ENCODE measurements at regions not wholly inside any gene's neighbourhood (a gene's known extent, or its start where the extent isn't known, plus 50 kb on each side); places are given as distances from the start of the nearest gene placed in this dataset.

DNA sequence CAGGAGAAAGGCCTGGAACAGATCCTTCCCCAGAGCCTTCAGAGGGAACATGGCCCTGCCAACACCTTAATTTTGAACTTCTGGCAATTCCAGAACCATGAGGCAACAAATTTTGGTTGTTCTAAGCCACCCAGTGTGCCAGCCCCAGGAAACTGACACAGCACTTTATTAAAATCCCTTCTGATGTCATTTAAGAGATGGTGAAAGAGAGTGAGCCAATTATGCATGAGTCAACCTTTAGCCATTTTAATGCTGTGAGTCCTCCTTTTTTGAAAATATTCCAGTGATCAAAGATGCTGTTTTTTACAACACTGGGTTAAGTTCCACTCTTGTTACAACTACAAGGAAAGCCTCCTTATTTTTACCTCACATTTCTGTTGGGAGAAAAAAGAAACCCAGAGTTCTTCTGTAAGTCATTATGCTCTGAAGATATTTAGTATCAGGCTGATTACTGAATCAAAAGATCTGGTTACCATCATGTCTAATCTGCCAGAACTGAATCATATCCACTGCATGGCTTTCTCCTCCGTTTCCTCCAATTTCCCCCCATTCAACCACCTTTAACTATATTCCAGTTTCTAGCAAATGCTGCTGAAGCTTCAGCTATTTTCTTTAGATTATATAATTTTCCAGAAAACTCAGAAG, 235.4 kb downstream of the TXNL1 start:
- TF ChIP-seq, protein P1, sequence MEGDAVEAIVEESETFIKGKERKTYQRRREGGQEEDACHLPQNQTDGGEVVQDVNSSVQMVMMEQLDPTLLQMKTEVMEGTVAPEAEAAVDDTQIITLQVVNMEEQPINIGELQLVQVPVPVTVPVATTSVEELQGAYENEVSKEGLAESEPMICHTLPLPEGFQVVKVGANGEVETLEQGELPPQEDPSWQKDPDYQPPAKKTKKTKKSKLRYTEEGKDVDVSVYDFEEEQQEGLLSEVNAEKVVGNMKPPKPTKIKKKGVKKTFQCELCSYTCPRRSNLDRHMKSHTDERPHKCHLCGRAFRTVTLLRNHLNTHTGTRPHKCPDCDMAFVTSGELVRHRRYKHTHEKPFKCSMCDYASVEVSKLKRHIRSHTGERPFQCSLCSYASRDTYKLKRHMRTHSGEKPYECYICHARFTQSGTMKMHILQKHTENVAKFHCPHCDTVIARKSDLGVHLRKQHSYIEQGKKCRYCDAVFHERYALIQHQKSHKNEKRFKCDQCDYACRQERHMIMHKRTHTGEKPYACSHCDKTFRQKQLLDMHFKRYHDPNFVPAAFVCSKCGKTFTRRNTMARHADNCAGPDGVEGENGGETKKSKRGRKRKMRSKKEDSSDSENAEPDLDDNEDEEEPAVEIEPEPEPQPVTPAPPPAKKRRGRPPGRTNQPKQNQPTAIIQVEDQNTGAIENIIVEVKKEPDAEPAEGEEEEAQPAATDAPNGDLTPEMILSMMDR (IDR thresholded peaks at IDR 0.05; ENCODE audit: extremely low read depth, missing control alignments) = no peak
- DNase-seq (ENCODE audit: low spot score) = no peak

DNA sequence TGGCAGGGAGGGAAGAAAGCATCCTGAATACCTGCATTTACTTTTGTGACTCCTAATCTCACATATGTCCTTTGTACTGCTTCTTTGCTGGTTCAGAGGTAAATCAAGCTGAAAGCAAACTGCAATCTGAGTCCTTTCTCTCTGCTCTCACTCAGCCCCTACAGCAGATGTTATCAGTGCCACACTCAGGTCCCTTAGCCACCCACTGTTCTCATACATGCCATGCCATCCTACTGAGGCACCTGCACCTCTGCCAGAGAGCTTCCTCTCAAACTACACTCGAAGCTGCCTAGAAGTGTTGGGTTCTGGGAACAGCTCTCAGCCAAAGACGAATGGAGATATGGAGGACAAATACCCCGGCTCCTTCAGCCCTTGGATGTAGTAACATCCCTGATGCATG, 244.5 kb downstream of the TXNL1 start:
- TF ChIP-seq, protein P1 (IDR thresholded peaks at IDR 0.05; ENCODE audit: extremely low read depth, missing control alignments) = no peak

DNA sequence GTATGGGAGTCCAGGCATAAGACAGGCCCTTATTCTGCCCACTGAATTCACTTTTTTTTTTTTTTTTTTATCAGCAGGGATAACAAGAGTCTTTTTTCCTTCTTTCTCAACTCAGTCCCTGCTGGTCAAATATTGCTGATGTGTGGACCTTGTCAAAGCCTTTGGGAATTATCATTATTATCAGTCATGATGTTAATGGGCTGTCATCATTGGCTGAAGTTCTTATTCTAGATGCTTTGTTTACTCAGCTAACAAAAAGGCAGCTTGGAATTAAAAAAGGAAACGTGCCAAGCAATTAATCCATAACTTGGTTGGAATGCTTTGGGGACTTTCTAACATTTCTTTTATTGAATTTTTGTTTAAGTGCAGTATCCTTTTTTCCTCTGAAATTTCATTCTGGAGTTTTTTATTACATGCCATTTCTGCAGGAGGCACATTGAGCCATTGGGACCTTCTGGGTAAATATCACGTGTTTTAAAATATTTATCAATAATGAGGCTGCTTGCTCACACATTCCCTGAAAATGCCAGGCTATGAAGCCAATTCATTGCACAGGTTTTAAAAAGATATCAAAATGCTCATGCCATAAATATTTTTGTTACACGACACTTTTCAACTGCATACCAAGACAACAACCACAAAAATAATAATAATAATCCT, 246.3 kb downstream of the TXNL1 start:
- DNase-seq (ENCODE audit: low spot score) = no peak
- TF ChIP-seq, protein P1 (IDR thresholded peaks at IDR 0.05; ENCODE audit: extremely low read depth, missing control alignments) = no peak

More for the DNA sequence above, 244.5 kb downstream of the TXNL1 start:
- DNase-seq (ENCODE audit: low spot score) = no peak

DNA sequence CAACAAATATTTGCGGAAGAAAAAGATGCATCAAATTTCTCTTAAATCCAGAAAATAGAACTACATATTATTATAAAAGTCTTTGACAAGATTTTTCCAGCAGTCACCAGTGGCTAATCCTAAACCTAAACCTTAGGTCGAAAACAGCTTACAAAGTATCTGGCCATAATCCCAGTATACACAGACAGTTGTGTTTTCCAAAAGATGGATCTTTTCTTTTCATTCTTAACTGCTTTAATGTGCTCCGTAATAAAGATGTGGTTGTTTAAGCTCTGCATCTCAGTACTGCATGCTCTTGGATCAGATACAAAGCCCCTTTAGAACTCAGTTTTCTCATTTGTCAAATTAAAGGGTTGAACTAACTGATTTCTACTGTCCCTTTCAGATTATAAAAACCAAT, 247.8 kb downstream of the TXNL1 start:
- no peak for DNase-seq (ENCODE audit: low spot score)
- TF ChIP-seq, protein P1 (IDR thresholded peaks at IDR 0.05; ENCODE audit: extremely low read depth, missing control alignments) = no peak

DNA sequence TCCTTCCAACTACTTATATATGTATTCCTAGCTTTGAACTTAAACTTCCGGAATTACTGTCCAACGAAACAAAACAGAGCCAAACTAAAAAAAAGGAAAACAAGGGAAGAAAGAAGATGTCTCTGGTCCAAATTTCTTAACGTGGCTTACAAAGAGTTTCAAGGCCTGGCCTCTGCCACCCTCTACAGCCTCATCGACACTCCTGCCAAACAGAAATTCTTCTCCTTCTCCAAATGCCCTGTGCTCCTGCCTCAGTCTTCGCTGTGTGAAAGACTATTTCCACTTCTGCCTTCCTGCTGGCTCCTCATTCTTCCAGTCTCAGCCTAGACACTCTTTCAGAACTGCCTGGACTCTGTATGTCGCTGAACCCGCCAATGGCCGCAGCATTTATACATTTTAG, 249.2 kb downstream of the TXNL1 start:
- DNase-seq (ENCODE audit: low spot score) = no peak
- TF ChIP-seq, protein P1 (IDR thresholded peaks at IDR 0.05; ENCODE audit: extremely low read depth, missing control alignments) = no peak

DNA sequence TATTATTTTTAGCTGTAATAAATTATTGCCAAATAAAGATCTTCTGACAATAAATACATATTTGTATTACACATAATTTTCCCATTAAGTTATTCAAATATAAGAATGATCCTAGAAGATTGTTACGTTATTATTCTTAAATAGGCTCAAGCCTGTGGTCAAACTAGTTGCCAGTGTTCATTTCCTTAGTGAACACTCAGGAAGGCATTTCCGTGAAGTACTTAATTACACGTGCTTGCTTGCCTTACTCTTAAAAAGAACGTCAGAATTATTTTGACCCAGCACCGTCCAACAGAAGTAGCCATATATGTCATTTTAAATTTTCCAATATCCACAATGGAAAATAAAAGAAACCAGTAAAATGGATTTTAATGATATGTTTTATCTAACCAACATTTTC, 249.8 kb downstream of the TXNL1 start:
- TF ChIP-seq, protein P1 (IDR thresholded peaks at IDR 0.05; ENCODE audit: extremely low read depth, missing control alignments) = no peak
- DNase-seq (ENCODE audit: low spot score) = no peak

DNA sequence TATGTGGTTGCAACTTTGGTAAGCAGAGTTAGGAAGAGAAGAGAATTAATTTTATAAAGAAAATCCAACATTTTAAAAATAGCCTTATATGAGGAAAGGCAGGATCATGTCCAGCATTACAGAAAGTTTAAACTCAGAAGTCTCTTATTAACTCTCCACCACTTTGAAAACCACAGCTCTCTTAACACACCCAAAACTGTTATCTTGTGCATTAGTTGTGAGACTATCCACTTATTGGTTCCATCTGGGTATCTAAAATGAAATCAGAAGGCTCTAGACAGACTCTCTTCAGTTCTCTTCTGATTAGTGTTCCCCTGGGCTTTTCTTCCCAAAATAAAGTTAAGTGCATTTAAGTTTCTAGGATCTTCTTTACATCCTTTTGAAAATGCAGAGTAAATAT, 251.5 kb downstream of the TXNL1 start:
- TF ChIP-seq, protein P1 (IDR thresholded peaks at IDR 0.05; ENCODE audit: extremely low read depth, missing control alignments) = no peak
- no peak for DNase-seq (ENCODE audit: low spot score)
